Dermis microvascular lymphatic vessel endothelial cell (primary cell): ENCODE measurements at regions not wholly inside any gene's neighbourhood (a gene's known extent, or its start where the extent isn't known, plus 50 kb on each side); places are given as distances from the start of the nearest gene placed in this dataset.

ENCODE experiments used
- DNase-seq, 2 donors: peaks; one replicate each; pipeline versions ENCODE4 v3.0.0 to v3.0.0-alpha.2; 2010; ENCODE audit warnings: low read depth in 2 of 2

GRCh38 chr4:182105416-182105815 lies 137.8 kb upstream of the TENM3 start:
- DNase-seq = no peak

- no peak for DNase-seq
Measured at GRCh38 chr4:182107931-182108330, 135.3 kb upstream of the TENM3 start.

GRCh38 chr4:182111586-182111985 lies 131.6 kb upstream of the TENM3 start:
- DNase-seq = no peak

GRCh38 chr4:182113779-182114178 lies 129.4 kb upstream of the TENM3 start:
- DNase-seq = no peak

GRCh38 chr4:182124359-182124758 lies 118.8 kb upstream of the TENM3 start:
- no peak for DNase-seq

GRCh38 chr4:182126096-182126495 lies 117.1 kb upstream of the TENM3 start:
- no peak for DNase-seq

GRCh38 chr4:182126603-182127002 lies 116.6 kb upstream of the TENM3 start:
- DNase-seq = no peak

- DNase-seq = no peak
Measured at GRCh38 chr4:182133033-182133432, 110.2 kb upstream of the TENM3 start.

GRCh38 chr4:182134261-182134660 lies 108.9 kb upstream of the TENM3 start:
- no peak for DNase-seq

- DNase-seq = no peak
Measured at GRCh38 chr4:182136201-182136600, 107.0 kb upstream of the TENM3 start.

GRCh38 chr4:182137343-182137742 lies 105.9 kb upstream of the TENM3 start:
- no peak for DNase-seq

- DNase-seq = no peak
Measured at GRCh38 chr4:182139491-182139890, 103.7 kb upstream of the TENM3 start.

GRCh38 chr4:182140547-182140946 lies 102.7 kb upstream of the TENM3 start:
- no peak for DNase-seq

- no peak for DNase-seq
Measured at GRCh38 chr4:182141061-182141460, 102.1 kb upstream of the TENM3 start.

- no peak for DNase-seq
Measured at GRCh38 chr4:182142176-182143085, 100.8 kb upstream of the TENM3 start.

GRCh38 chr4:182143086-182143821 lies 99.9 kb upstream of the TENM3 start:
- no peak for DNase-seq

- DNase-seq = peak in 1 of 2 donors; percentile 13
Measured at GRCh38 chr4:182143822-182144625, 99.2 kb upstream of the TENM3 start.

GRCh38 chr4:182144626-182145333 lies 98.4 kb upstream of the TENM3 start:
- DNase-seq = peak in 1 of 2 donors; percentile 7

GRCh38 chr4:182145334-182145905 lies 97.8 kb upstream of the TENM3 start:
- no peak for DNase-seq

GRCh38 chr4:182147391-182147790 lies 95.8 kb upstream of the TENM3 start:
- DNase-seq = no peak

- DNase-seq = no peak
Measured at GRCh38 chr4:182150645-182151044, 92.6 kb upstream of the TENM3 start.
